ENCODE measurements at regions not wholly inside any gene's neighbourhood (a gene's known extent, or its start where the extent isn't known, plus 50 kb on each side); places are given as distances from the start of the nearest gene placed in this dataset.
A peak's percentile ranks its signal among the peaks of the same experiment; 100 is the strongest.

GRCh38 chr17:71315568-71315967 is 805.3 kb upstream of the SOX9 start:
- Histone ChIP-seq H3K4me1 (ENCODE audit: control insufficient read depth in 2 of 3, insufficient read depth in 2 of 3, low read depth in 1 of 3, low read length in 3 of 3) (no peaks in the 10 kb centered on the region), H3K27ac (ENCODE audit: low read depth in 2 of 2, low read length in 2 of 2) (no peak overlapping the region), H3K4me3 (ENCODE audit: low read length in 3 of 3) (no peak overlapping the region), H3K27me3 (ENCODE audit: control insufficient read depth, insufficient read depth, low read length) (no peaks in the 10 kb centered on the region), H3K9me3 (ENCODE audit: control insufficient read depth in 2 of 3, insufficient read depth in 1 of 3, low read length in 3 of 3) (no peaks in the 10 kb centered on the region), H3K36me3 (ENCODE audit: control insufficient read depth in 2 of 3, insufficient read depth in 3 of 3, low read length in 3 of 3) (no peaks in the 10 kb centered on the region), H3K9ac (ENCODE audit: low read length in 3 of 3) (no peak overlapping the region)
- intact Hi-C loops (cut with DNase I), result no loop called here
- TF ChIP-seq CTCF (IDR thresholded peaks at IDR 0.05; ENCODE audit: borderline replicate concordance, extremely low read depth, insufficient read depth), result no peak
- DNase-seq (peak in 2 of 5 donors; percentile 7 to 27), FAIRE-seq (no peak)

- Histone ChIP-seq H3K27me3 (ENCODE audit: control insufficient read depth, insufficient read depth, low read length) (no peaks in the 10 kb centered on the region), H3K9me3 (ENCODE audit: control insufficient read depth in 2 of 3, insufficient read depth in 1 of 3, low read length in 3 of 3) (no peaks in the 10 kb centered on the region), H3K4me3 (ENCODE audit: low read length in 3 of 3) (no peak overlapping the region), H3K36me3 (ENCODE audit: control insufficient read depth in 2 of 3, insufficient read depth in 3 of 3, low read length in 3 of 3) (no peaks in the 10 kb centered on the region), H3K27ac (ENCODE audit: low read depth in 2 of 2, low read length in 2 of 2) (no peak overlapping the region), H3K9ac (ENCODE audit: low read length in 3 of 3) (no peak overlapping the region), H3K4me1 (ENCODE audit: control insufficient read depth in 2 of 3, insufficient read depth in 2 of 3, low read depth in 1 of 3, low read length in 3 of 3) (no peaks in the 10 kb centered on the region)
- no peak for TF ChIP-seq CTCF (IDR thresholded peaks at IDR 0.05; ENCODE audit: borderline replicate concordance, extremely low read depth, insufficient read depth)
- peak in 2 of 5 donors; percentile 35 to 69 for DNase-seq
- no peak for FAIRE-seq
- intact Hi-C loops (cut with DNase I), result no loop called here
Measured at GRCh38 chr17:71316176-71316897, 804.5 kb upstream of the SOX9 start.

- no peaks in the 10 kb centered on the region for H3K9me3 ChIP-seq (ENCODE audit: control insufficient read depth in 2 of 3, insufficient read depth in 1 of 3, low read length in 3 of 3)
- H3K4me1 ChIP-seq (ENCODE audit: control insufficient read depth in 2 of 3, insufficient read depth in 2 of 3, low read depth in 1 of 3, low read length in 3 of 3), result no peaks in the 10 kb centered on the region
- H3K36me3 ChIP-seq (ENCODE audit: control insufficient read depth in 2 of 3, insufficient read depth in 3 of 3, low read length in 3 of 3), result no peaks in the 10 kb centered on the region
- FAIRE-seq, result no peak
- H3K9ac ChIP-seq (ENCODE audit: low read length in 3 of 3), result no peak overlapping the region
- no peak overlapping the region for H3K4me3 ChIP-seq (ENCODE audit: low read length in 3 of 3)
- intact Hi-C loops (cut with DNase I), result no loop called here
- no peak for DNase-seq
- no peak overlapping the region for H3K27ac ChIP-seq (ENCODE audit: low read depth in 2 of 2, low read length in 2 of 2)
- no peaks in the 10 kb centered on the region for H3K27me3 ChIP-seq (ENCODE audit: control insufficient read depth, insufficient read depth, low read length)
- TF ChIP-seq CTCF (IDR thresholded peaks at IDR 0.05; ENCODE audit: borderline replicate concordance, extremely low read depth, insufficient read depth), result no peak
Measured at GRCh38 chr17:71320009-71320796, 800.6 kb upstream of the SOX9 start.

All from kidney (tissue), 13 donors.